ENCODE measurements at regions not wholly inside any gene's neighbourhood (a gene's known extent, or its start where the extent isn't known, plus 50 kb on each side); places are given as distances from the start of the nearest gene placed in this dataset.

DNA sequence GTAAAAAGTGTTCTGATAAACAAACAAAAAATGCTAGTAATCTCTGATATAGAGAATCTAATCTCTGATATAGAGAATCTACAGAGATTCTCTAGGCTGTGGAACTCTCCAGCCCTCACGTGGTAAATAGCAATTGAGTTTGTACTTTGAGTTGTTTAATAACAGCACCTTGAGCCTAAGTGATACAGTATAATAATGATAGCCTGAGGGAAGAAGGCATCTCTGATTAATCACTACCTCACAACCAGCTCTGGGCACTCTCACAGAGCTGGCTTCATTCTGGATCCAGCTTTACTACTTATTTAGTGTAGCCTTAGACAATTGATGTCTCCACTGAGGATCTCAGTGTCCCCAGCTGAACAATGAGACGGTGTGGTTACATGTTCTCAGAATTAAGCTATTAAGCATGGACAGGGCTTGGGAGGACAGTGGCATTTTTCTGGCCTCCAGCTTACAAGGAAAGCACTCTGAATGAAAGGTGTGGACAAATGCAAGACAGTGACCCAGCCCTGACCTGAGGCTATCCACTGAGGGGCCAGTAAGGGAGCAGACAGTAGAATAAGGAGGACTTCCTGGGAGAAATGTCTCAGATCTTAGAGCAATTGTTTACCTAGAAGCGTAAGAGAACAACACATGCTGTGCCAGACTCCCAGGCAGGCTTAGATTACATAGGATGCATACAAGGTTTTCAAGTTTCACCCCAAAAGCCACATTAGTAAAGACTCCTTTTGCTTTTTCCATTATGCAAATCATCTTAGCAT lies 88.7 kb upstream of the DRD2 start:
- Histone ChIP-seq H3K79me1 (ENCODE audit: low read depth in 1 of 2, low read length in 2 of 2) (no peaks in the 10 kb centered on the region), H4K91ac (ENCODE audit: insufficient read depth, low read depth, low read length) (no peak overlapping the region), H3K23ac (ENCODE audit: low read depth, low read length) (no peak overlapping the region), H2BK5ac (ENCODE audit: low read depth, low read length, poor library complexity, severe bottlenecking) (no peak overlapping the region), H3K4ac (ENCODE audit: low read depth, low read length) (no peak overlapping the region), H3K36me3 (ENCODE audit: control insufficient read depth, insufficient read depth, low read length) (no peaks in the 10 kb centered on the region), H2AFZ (replicated peaks; ENCODE audit: low read length, poor library complexity) (no peak overlapping the region), H2BK120ac (ENCODE audit: low read depth, low read length) (no peak overlapping the region), H2BK15ac (ENCODE audit: low read depth, low read length) (no peak overlapping the region), H2AK9ac (replicated peaks; ENCODE audit: low read depth, low read length, poor library complexity) (no peak overlapping the region), H3K9me1 (ENCODE audit: insufficient read depth, low read length) (no peaks in the 10 kb centered on the region), H4K20me1 (ENCODE audit: insufficient read depth, low read length) (no peaks in the 10 kb centered on the region), H2AK5ac (ENCODE audit: low read depth, low read length) (no peak overlapping the region), H4K5ac (ENCODE audit: low read depth, low read length) (no peak overlapping the region), H3K14ac (replicated peaks; ENCODE audit: low read depth, low read length) (no peak overlapping the region), H3K4me3 (ENCODE audit: insufficient read depth, low read depth, low read length) (no peak overlapping the region), H3K18ac (ENCODE audit: low read depth, low read length) (no peak overlapping the region), H3K4me1 (ENCODE audit: control insufficient read depth, insufficient read depth, low read length) (no peaks in the 10 kb centered on the region), H4K8ac (ENCODE audit: low read depth in 2 of 2, low read length in 2 of 2) (no peak overlapping the region), H3K9me3 (ENCODE audit: control insufficient read depth, insufficient read depth, low read length) (no peaks in the 10 kb centered on the region), H3K4me2 (ENCODE audit: low read depth, low read length) (no peak overlapping the region), H2BK20ac (ENCODE audit: low read depth, low read length) (no peak overlapping the region), H3K9ac (ENCODE audit: low read depth, low read length) (no peak overlapping the region), H3K27me3 (ENCODE audit: control insufficient read depth, insufficient read depth, low read length) (peaks cover 16% of the 10 kb centered on the region), H3K56ac (ENCODE audit: extremely low read depth, insufficient read depth, low read length) (no peak overlapping the region), H3K27ac (ENCODE audit: insufficient read depth, low read length) (no peak overlapping the region)
- in situ Hi-C loops (cut with MboI; ENCODE audit: low sequenced_read_pairs) = no loop called here
- ATAC-seq (ENCODE audit: low read depth) = no peak
- no peak for DNase-seq
- 83% methylated on average over 1 of the region's 3 CpGs; no CpG with 5 or more reads in 1 of the 2 experiments for WGBS, 2 experiments (ENCODE audit: extremely low coverage in 2 of 2, insufficient read length in 1 of 2)
- POLR2A ChIA-PET (ENCODE audit: unreplicated experiment) = no interaction called here
- TF ChIP-seq CHD1 (IDR thresholded peaks at IDR 0.05; ENCODE audit: low read depth, low read length) (no peak), MXI1 (IDR thresholded peaks at IDR 0.05; ENCODE audit: borderline replicate concordance, low read depth, low read length) (no peak), POLR2A (IDR thresholded peaks at IDR 0.05; ENCODE audit: low read depth, low read length) (no peak), RAD21 (IDR thresholded peaks at IDR 0.05; ENCODE audit: low read length) (no peak), ELK1 (IDR thresholded peaks at IDR 0.05; ENCODE audit: borderline replicate concordance, low read depth, low read length) (no peak), FOS (IDR thresholded peaks at IDR 0.05; ENCODE audit: low read depth, low read length) (no peak), RFX5 (IDR thresholded peaks at IDR 0.05; ENCODE audit: low read depth, low read length) (no peak), SMC3 (IDR thresholded peaks at IDR 0.05; ENCODE audit: low read depth, low read length) (no peak), CTCF (conservative IDR thresholded peaks at IDR 0.05; ENCODE audit: low read depth, low read length) (no peak), MAZ (IDR thresholded peaks at IDR 0.05; ENCODE audit: borderline replicate concordance, low read depth, low read length) (no peak), NFE2L2 (IDR thresholded peaks at IDR 0.05; ENCODE audit: low read depth, low read length) (no peak), RCOR1 (IDR thresholded peaks at IDR 0.05; ENCODE audit: insufficient replicate concordance, low read length) (no peak), MAFK (IDR thresholded peaks at IDR 0.05; ENCODE audit: low read depth, low read length) (no peak), BHLHE40 (IDR thresholded peaks at IDR 0.05; ENCODE audit: low read depth, low read length) (no peak), CEBPB (IDR thresholded peaks at IDR 0.05; ENCODE audit: low read depth, low read length) (no peak)
- TF ChIP-seq, protein P1, sequence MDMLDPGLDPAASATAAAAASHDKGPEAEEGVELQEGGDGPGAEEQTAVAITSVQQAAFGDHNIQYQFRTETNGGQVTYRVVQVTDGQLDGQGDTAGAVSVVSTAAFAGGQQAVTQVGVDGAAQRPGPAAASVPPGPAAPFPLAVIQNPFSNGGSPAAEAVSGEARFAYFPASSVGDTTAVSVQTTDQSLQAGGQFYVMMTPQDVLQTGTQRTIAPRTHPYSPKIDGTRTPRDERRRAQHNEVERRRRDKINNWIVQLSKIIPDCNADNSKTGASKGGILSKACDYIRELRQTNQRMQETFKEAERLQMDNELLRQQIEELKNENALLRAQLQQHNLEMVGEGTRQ (IDR thresholded peaks at IDR 0.05; ENCODE audit: low read depth, low read length) = no peak
- CTCF ChIA-PET = interaction anchor here (0.9 to 1.6 kb wide), 2 partner anchors 10 to 258 kb away, joined by 3 read pairs; no protein-coding TSS in a partner anchor
- dilution Hi-C loops (cut with HindIII; ENCODE audit: low sequenced_read_pairs, unreplicated experiment) = no loop called here
- intact Hi-C loops (cut with micrococcal nuclease) = no loop called here
- no TSS peak for BruUV-seq (replicated peaks)

All from IMR-90 (cell line).